Endothelial cell of umbilical vein (primary cell): ENCODE measurements at regions not wholly inside any gene's neighbourhood (a gene's known extent, or its start where the extent isn't known, plus 50 kb on each side); places are given as distances from the start of the nearest gene placed in this dataset.

Experiments used
- EZH2 ChIP-seq: IDR thresholded peaks from 2 replicates; pipeline ENCODE4 v1.6.1; 2012; ENCODE audit warnings: borderline replicate concordance, low read depth, mild to moderate bottlenecking, moderate library complexity, low read length, inconsistent platforms; ENCODE audit not compliant: severe bottlenecking
- JUN ChIP-seq: IDR thresholded peaks from 2 replicates; pipeline ENCODE4 v1.6.1; 2011; ENCODE audit warnings: borderline replicate concordance, low read depth; ENCODE audit not compliant: insufficient read length, insufficient read depth
- POLR2A ChIP-seq: IDR thresholded peaks from 2 replicates; pipeline ENCODE4 v1.6.1; 2012; ENCODE audit warnings: low read depth, mild to moderate bottlenecking, control low read depth, low read length
- POLR2AphosphoS5 ChIP-seq: IDR thresholded peaks from 2 replicates; pipeline ENCODE4 v1.6.1; 2012; ENCODE audit warnings: low read depth, mild to moderate bottlenecking, control low read depth, low read length, moderate library complexity; ENCODE audit not compliant: insufficient read depth
- TF ChIP-seq, protein P1 (sequence below), 2 donors: IDR thresholded peaks; 1 replicate in 1 of 2; 2 replicates in 1 of 2; pipeline ENCODE4 v1.5.1; 2011; ENCODE audit warnings: low read length in 2 of 2, mild to moderate bottlenecking in 2 of 2, moderate library complexity in 2 of 2, control low read depth in 1 of 2, inconsistent platforms in 1 of 2, low read depth in 1 of 2; ENCODE audit not compliant: insufficient read depth in 1 of 2; ENCODE audit errors: extremely low read depth in 1 of 2

DNA sequence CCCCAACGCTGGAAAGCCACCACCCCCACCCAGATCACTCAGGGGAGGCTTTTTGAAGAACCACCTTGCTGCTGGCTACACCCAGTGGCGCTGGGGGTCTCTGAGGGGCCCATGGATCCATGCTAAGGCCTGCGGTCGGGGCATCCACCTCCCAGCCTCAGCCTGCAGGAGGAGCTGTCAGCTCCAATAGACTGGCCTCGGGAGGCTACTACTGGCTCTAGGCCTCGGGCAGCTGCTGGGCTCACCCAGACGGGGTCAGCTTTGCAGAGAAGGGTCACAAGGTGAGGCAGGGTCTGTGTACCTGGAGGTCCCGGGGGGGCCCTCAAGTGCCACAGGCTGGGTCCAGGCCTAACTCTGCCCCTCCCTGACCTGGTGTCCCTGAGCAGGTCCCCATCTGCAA, 193.7 kb downstream of the OLFM1 start:
- TF ChIP-seq POLR2A (no peak), EZH2 (no peak), POLR2AphosphoS5 (no peak), JUN (no peak)
- TF ChIP-seq, protein P1, sequence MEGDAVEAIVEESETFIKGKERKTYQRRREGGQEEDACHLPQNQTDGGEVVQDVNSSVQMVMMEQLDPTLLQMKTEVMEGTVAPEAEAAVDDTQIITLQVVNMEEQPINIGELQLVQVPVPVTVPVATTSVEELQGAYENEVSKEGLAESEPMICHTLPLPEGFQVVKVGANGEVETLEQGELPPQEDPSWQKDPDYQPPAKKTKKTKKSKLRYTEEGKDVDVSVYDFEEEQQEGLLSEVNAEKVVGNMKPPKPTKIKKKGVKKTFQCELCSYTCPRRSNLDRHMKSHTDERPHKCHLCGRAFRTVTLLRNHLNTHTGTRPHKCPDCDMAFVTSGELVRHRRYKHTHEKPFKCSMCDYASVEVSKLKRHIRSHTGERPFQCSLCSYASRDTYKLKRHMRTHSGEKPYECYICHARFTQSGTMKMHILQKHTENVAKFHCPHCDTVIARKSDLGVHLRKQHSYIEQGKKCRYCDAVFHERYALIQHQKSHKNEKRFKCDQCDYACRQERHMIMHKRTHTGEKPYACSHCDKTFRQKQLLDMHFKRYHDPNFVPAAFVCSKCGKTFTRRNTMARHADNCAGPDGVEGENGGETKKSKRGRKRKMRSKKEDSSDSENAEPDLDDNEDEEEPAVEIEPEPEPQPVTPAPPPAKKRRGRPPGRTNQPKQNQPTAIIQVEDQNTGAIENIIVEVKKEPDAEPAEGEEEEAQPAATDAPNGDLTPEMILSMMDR (IDR thresholded peaks at IDR 0.05; ENCODE audit: extremely low read depth in 1 of 2, insufficient read depth in 1 of 2, low read depth in 1 of 2, low read length in 2 of 2), result no peak
